ENCODE measurements at regions not wholly inside any gene's neighbourhood (a gene's known extent, or its start where the extent isn't known, plus 50 kb on each side); places are given as distances from the start of the nearest gene placed in this dataset.
"Not testable (repeated sequence)": the region's sequence is repeated elsewhere in the genome, so short reads cannot be mapped to it uniquely, and the experiment has no call there.

GRCh38 chr6:118714756-118715155 is 63.4 kb upstream of the CEP85L start:
- Mint-ChIP-seq H3K36me3 (ENCODE audit: low read depth) (no peaks in the 10 kb centered on the region), H3K27me3 (no peaks in the 10 kb centered on the region), H3K4me1 (peaks cover 41% of the 10 kb centered on the region), H3K4me3 (no peak overlapping the region), H3K27ac (no peak overlapping the region)
- DNase-seq (no peak), ATAC-seq (no peak)
- H3K9me3 ChIP-seq (ENCODE audit: control insufficient read depth, low read length, poor library complexity, severe bottlenecking) = no peaks in the 10 kb centered on the region

- no peak for DNase-seq
- H3K27ac Mint-ChIP-seq = peak overlapping the region; percentile 29
- H3K9me3 ChIP-seq (ENCODE audit: control insufficient read depth, low read length, poor library complexity, severe bottlenecking) = no peaks in the 10 kb centered on the region
- ATAC-seq = no peak
- peak overlapping the region; percentile 2 for H3K4me3 Mint-ChIP-seq
- H3K36me3 Mint-ChIP-seq (ENCODE audit: low read depth) = no peaks in the 10 kb centered on the region
- H3K4me1 Mint-ChIP-seq = peaks cover 38% of the 10 kb centered on the region
- no peaks in the 10 kb centered on the region for H3K27me3 Mint-ChIP-seq
These were observed 61.6 kb upstream of the CEP85L start for GRCh38 chr6:118712969-118713368.

- H3K27ac Mint-ChIP-seq = peak overlapping the region; percentile 98
- DNase-seq = no peak
- peaks cover 7% of the 10 kb centered on the region for H3K36me3 Mint-ChIP-seq (ENCODE audit: low read depth)
- H3K9me3 ChIP-seq (ENCODE audit: control insufficient read depth, low read length, poor library complexity, severe bottlenecking) = no peaks in the 10 kb centered on the region
- H3K4me3 Mint-ChIP-seq = peak overlapping the region; percentile 4
- H3K4me1 Mint-ChIP-seq = peaks cover 58% of the 10 kb centered on the region
- no peak for ATAC-seq
- no peaks in the 10 kb centered on the region for H3K27me3 Mint-ChIP-seq
These were observed 59.2 kb upstream of the CEP85L start for GRCh38 chr6:118710616-118711015.

GRCh38 chr6:118709859-118710350 is 58.5 kb upstream of the CEP85L start:
- Mint-ChIP-seq H3K27me3 (no peaks in the 10 kb centered on the region), H3K36me3 (ENCODE audit: low read depth) (peaks cover 8% of the 10 kb centered on the region), H3K4me3 (peak overlapping the region; percentile 96), H3K4me1 (peaks cover 64% of the 10 kb centered on the region), H3K27ac (peak overlapping the region; percentile 98)
- H3K9me3 ChIP-seq (ENCODE audit: control insufficient read depth, low read length, poor library complexity, severe bottlenecking) = no peaks in the 10 kb centered on the region
- ATAC-seq (peak; percentile 93), DNase-seq (peak; percentile 24 to 57 (median 43))

GRCh38 chr6:118708744-118709143 is 57.4 kb upstream of the CEP85L start:
- H3K27me3 Mint-ChIP-seq = no peaks in the 10 kb centered on the region
- H3K4me1 Mint-ChIP-seq = peaks cover 67% of the 10 kb centered on the region
- H3K36me3 Mint-ChIP-seq (ENCODE audit: low read depth) = peaks cover 10% of the 10 kb centered on the region
- no peak for ATAC-seq
- peak overlapping the region; percentile 98 for H3K27ac Mint-ChIP-seq
- H3K9me3 ChIP-seq (ENCODE audit: control insufficient read depth, low read length, poor library complexity, severe bottlenecking) = no peaks in the 10 kb centered on the region
- peak overlapping the region; percentile 96 for H3K4me3 Mint-ChIP-seq
- DNase-seq = no peak

GRCh38 chr6:118708055-118708454 is 56.7 kb upstream of the CEP85L start:
- DNase-seq (no peak), ATAC-seq (no peak)
- Mint-ChIP-seq H3K4me1 (peaks cover 61% of the 10 kb centered on the region), H3K27ac (peak overlapping the region; percentile 98), H3K36me3 (ENCODE audit: low read depth) (peaks cover 10% of the 10 kb centered on the region), H3K27me3 (no peaks in the 10 kb centered on the region), H3K4me3 (peak overlapping the region; percentile 96)
- H3K9me3 ChIP-seq (ENCODE audit: control insufficient read depth, low read length, poor library complexity, severe bottlenecking) = no peaks in the 10 kb centered on the region

- peaks cover 10% of the 10 kb centered on the region for H3K36me3 Mint-ChIP-seq (ENCODE audit: low read depth)
These were observed 55.3 kb upstream of the CEP85L start for GRCh38 chr6:118706702-118707101.

GRCh38 chr6:118705544-118706491 is 54.4 kb upstream of the CEP85L start:
- peaks cover 48% of the 10 kb centered on the region for H3K4me1 Mint-ChIP-seq
- H3K27me3 Mint-ChIP-seq = no peaks in the 10 kb centered on the region
- peak overlapping the region; percentile 91 for H3K4me3 Mint-ChIP-seq
- ATAC-seq (no peak), DNase-seq (no peak)
- H3K27ac Mint-ChIP-seq = peak overlapping the region; percentile 98
- peaks cover 10% of the 10 kb centered on the region for H3K36me3 Mint-ChIP-seq (ENCODE audit: low read depth)
- H3K9me3 ChIP-seq (ENCODE audit: control insufficient read depth, low read length, poor library complexity, severe bottlenecking) = no peaks in the 10 kb centered on the region

More at GRCh38 chr6:118706702-118707101, 55.3 kb upstream of the CEP85L start:
- DNase-seq (no peak), ATAC-seq (no peak)
- peak overlapping the region; percentile 98 for H3K27ac Mint-ChIP-seq
- H3K4me1 Mint-ChIP-seq = peaks cover 54% of the 10 kb centered on the region
- H3K27me3 Mint-ChIP-seq = no peaks in the 10 kb centered on the region
- H3K9me3 ChIP-seq (ENCODE audit: control insufficient read depth, low read length, poor library complexity, severe bottlenecking) = no peaks in the 10 kb centered on the region
- peak overlapping the region; percentile 91 for H3K4me3 Mint-ChIP-seq

- H3K36me3 Mint-ChIP-seq (ENCODE audit: low read depth) = peaks cover 10% of the 10 kb centered on the region
- no peak for ATAC-seq
- no peaks in the 10 kb centered on the region for H3K27me3 Mint-ChIP-seq
- peaks cover 48% of the 10 kb centered on the region for H3K4me1 Mint-ChIP-seq
- H3K4me3 Mint-ChIP-seq = peak overlapping the region; percentile 91
- no peak for DNase-seq
- no peaks in the 10 kb centered on the region for H3K9me3 ChIP-seq (ENCODE audit: control insufficient read depth, low read length, poor library complexity, severe bottlenecking)
- H3K27ac Mint-ChIP-seq = peak overlapping the region; percentile 98
These were observed 53.5 kb upstream of the CEP85L start for GRCh38 chr6:118704915-118705314.

GRCh38 chr6:118701260-118701659 is 49.9 kb upstream of the CEP85L start:
- ATAC-seq; DNase-seq; H3K27me3 Mint-ChIP-seq; H3K36me3 Mint-ChIP-seq (ENCODE audit: low read depth); H3K4me3 Mint-ChIP-seq; H3K27ac Mint-ChIP-seq; H3K9me3 ChIP-seq (ENCODE audit: control insufficient read depth, low read length, poor library complexity, severe bottlenecking): not testable (repeated sequence)
- H3K4me1 Mint-ChIP-seq = peaks cover 26% of the 10 kb centered on the region

Data from T-helper 17 cell (primary cell).